ENCODE measurements at regions not wholly inside any gene's neighbourhood (a gene's known extent, or its start where the extent isn't known, plus 50 kb on each side); places are given as distances from the start of the nearest gene placed in this dataset.
"Not testable (repeated sequence)": the region's sequence is repeated elsewhere in the genome, so short reads cannot be mapped to it uniquely, and the experiment has no call there.

DNA sequence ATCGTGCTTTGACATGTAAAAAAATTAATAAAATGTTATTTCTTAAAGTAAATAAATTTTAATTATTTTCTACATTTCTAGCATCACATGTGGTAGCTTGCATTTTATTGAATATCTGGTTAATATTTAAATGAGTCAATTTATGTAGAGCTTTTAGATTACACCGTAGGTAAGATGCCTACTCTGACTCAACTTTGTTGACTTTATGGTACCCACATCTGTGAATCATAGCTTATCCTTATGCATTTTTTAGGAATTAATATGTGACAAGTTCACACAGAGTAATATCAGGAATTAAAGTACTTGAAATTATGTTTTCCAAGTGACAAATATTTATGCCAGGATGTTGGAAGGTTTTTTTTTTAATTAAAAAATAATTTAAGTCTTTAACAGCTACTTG is 120.7 kb downstream of the LEPR start:
- no peaks in the 10 kb centered on the region for H3K79me2 ChIP-seq (ENCODE audit: insufficient read depth, low read length)
- no peak for ATAC-seq (ENCODE audit: insufficient read depth, low read depth)
- H3K9me3 ChIP-seq (ENCODE audit: insufficient read depth, low read length, severe bottlenecking): no peaks in the 10 kb centered on the region
- no peak overlapping the region for H3K27ac ChIP-seq (ENCODE audit: low read length)
- no peaks in the 10 kb centered on the region for H4K20me1 ChIP-seq (ENCODE audit: insufficient read depth, low read length)
- no peak overlapping the region for H3K9ac ChIP-seq (ENCODE audit: low read depth, low read length)
- no peak for TF ChIP-seq EZH2 (IDR thresholded peaks at IDR 0.05; ENCODE audit: borderline replicate concordance, low read depth, low read length, severe bottlenecking)
- TF ChIP-seq, protein P1, sequence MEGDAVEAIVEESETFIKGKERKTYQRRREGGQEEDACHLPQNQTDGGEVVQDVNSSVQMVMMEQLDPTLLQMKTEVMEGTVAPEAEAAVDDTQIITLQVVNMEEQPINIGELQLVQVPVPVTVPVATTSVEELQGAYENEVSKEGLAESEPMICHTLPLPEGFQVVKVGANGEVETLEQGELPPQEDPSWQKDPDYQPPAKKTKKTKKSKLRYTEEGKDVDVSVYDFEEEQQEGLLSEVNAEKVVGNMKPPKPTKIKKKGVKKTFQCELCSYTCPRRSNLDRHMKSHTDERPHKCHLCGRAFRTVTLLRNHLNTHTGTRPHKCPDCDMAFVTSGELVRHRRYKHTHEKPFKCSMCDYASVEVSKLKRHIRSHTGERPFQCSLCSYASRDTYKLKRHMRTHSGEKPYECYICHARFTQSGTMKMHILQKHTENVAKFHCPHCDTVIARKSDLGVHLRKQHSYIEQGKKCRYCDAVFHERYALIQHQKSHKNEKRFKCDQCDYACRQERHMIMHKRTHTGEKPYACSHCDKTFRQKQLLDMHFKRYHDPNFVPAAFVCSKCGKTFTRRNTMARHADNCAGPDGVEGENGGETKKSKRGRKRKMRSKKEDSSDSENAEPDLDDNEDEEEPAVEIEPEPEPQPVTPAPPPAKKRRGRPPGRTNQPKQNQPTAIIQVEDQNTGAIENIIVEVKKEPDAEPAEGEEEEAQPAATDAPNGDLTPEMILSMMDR (IDR thresholded peaks at IDR 0.05; ENCODE audit: borderline replicate concordance, extremely low read depth, low read length, poor library complexity, severe bottlenecking): no peak
- H3K4me2 ChIP-seq (ENCODE audit: insufficient read depth, low read length): no peak overlapping the region
- H3K36me3 ChIP-seq (ENCODE audit: insufficient read depth, low read length): no peaks in the 10 kb centered on the region
- no peaks in the 10 kb centered on the region for H3K27me3 ChIP-seq (ENCODE audit: insufficient read depth, low read length, poor library complexity)
- H3K4me3 ChIP-seq (ENCODE audit: low read depth in 1 of 2, low read length in 2 of 2): no peak overlapping the region
- DNase-seq: no peak
- H3K4me1 ChIP-seq (ENCODE audit: insufficient read depth, low read length): no peaks in the 10 kb centered on the region; the same call in 1 of the 2 replicates
- no peak overlapping the region for H2AFZ ChIP-seq (ENCODE audit: low read depth, low read length)

- H3K79me2 ChIP-seq (ENCODE audit: insufficient read depth, low read length): no peaks in the 10 kb centered on the region
- H3K4me1 ChIP-seq (ENCODE audit: insufficient read depth, low read length): no peaks in the 10 kb centered on the region; the same call in 1 of the 2 replicates
- H3K4me3 ChIP-seq (ENCODE audit: low read depth in 1 of 2, low read length in 2 of 2): no peak overlapping the region
- no peaks in the 10 kb centered on the region for H3K27me3 ChIP-seq (ENCODE audit: insufficient read depth, low read length, poor library complexity)
- ATAC-seq (ENCODE audit: insufficient read depth, low read depth) (no peak), DNase-seq (no peak)
- no peaks in the 10 kb centered on the region for H3K9me3 ChIP-seq (ENCODE audit: insufficient read depth, low read length, severe bottlenecking)
- no peaks in the 10 kb centered on the region for H3K36me3 ChIP-seq (ENCODE audit: insufficient read depth, low read length)
- H3K27ac ChIP-seq (ENCODE audit: low read length): no peak overlapping the region
- H4K20me1 ChIP-seq (ENCODE audit: insufficient read depth, low read length): no peaks in the 10 kb centered on the region
- H3K9ac ChIP-seq (ENCODE audit: low read depth, low read length): no peak overlapping the region
- no peak overlapping the region for H3K4me2 ChIP-seq (ENCODE audit: insufficient read depth, low read length)
- TF ChIP-seq, protein P1 (IDR thresholded peaks at IDR 0.05; ENCODE audit: borderline replicate concordance, extremely low read depth, low read length, poor library complexity, severe bottlenecking): no peak
- no peak for TF ChIP-seq EZH2 (IDR thresholded peaks at IDR 0.05; ENCODE audit: borderline replicate concordance, low read depth, low read length, severe bottlenecking)
- H2AFZ ChIP-seq (ENCODE audit: low read depth, low read length): no peak overlapping the region
Observed at GRCh38 chr1:65541865-65542264, 121.4 kb downstream of the LEPR start.

GRCh38 chr1:65542592-65542991 is 122.1 kb downstream of the LEPR start:
- not testable (repeated sequence) for H3K27ac ChIP-seq (ENCODE audit: low read length); H3K9me3 ChIP-seq (ENCODE audit: insufficient read depth, low read length, severe bottlenecking); H3K27me3 ChIP-seq (ENCODE audit: insufficient read depth, low read length, poor library complexity); H3K4me2 ChIP-seq (ENCODE audit: insufficient read depth, low read length); H2AFZ ChIP-seq (ENCODE audit: low read depth, low read length); ATAC-seq (ENCODE audit: insufficient read depth, low read depth); H3K9ac ChIP-seq (ENCODE audit: low read depth, low read length); H3K4me1 ChIP-seq (ENCODE audit: insufficient read depth, low read length); H4K20me1 ChIP-seq (ENCODE audit: insufficient read depth, low read length); H3K36me3 ChIP-seq (ENCODE audit: insufficient read depth, low read length); H3K4me3 ChIP-seq (ENCODE audit: low read depth in 1 of 2, low read length in 2 of 2); H3K79me2 ChIP-seq (ENCODE audit: insufficient read depth, low read length); DNase-seq

GRCh38 chr1:65550306-65551010 is 130.0 kb downstream of the LEPR start:
- not testable (repeated sequence) for H3K9me3 ChIP-seq (ENCODE audit: insufficient read depth, low read length, severe bottlenecking); H3K27ac ChIP-seq (ENCODE audit: low read length); DNase-seq; H3K4me3 ChIP-seq (ENCODE audit: low read depth in 1 of 2, low read length in 2 of 2); ATAC-seq (ENCODE audit: insufficient read depth, low read depth); H3K27me3 ChIP-seq (ENCODE audit: insufficient read depth, low read length, poor library complexity); H3K4me2 ChIP-seq (ENCODE audit: insufficient read depth, low read length); H3K4me1 ChIP-seq (ENCODE audit: insufficient read depth, low read length); H4K20me1 ChIP-seq (ENCODE audit: insufficient read depth, low read length); H2AFZ ChIP-seq (ENCODE audit: low read depth, low read length); H3K79me2 ChIP-seq (ENCODE audit: insufficient read depth, low read length); H3K9ac ChIP-seq (ENCODE audit: low read depth, low read length); H3K36me3 ChIP-seq (ENCODE audit: insufficient read depth, low read length)

- H3K4me2 ChIP-seq (ENCODE audit: insufficient read depth, low read length); H2AFZ ChIP-seq (ENCODE audit: low read depth, low read length); H3K36me3 ChIP-seq (ENCODE audit: insufficient read depth, low read length); H3K9me3 ChIP-seq (ENCODE audit: insufficient read depth, low read length, severe bottlenecking); H3K27me3 ChIP-seq (ENCODE audit: insufficient read depth, low read length, poor library complexity); DNase-seq; H3K27ac ChIP-seq (ENCODE audit: low read length); H3K9ac ChIP-seq (ENCODE audit: low read depth, low read length); H3K79me2 ChIP-seq (ENCODE audit: insufficient read depth, low read length); H3K4me1 ChIP-seq (ENCODE audit: insufficient read depth, low read length); H4K20me1 ChIP-seq (ENCODE audit: insufficient read depth, low read length); H3K4me3 ChIP-seq (ENCODE audit: low read depth in 1 of 2, low read length in 2 of 2); ATAC-seq (ENCODE audit: insufficient read depth, low read depth): not testable (repeated sequence)
Observed at GRCh38 chr1:65552484-65552883, 132.0 kb downstream of the LEPR start.

DNA sequence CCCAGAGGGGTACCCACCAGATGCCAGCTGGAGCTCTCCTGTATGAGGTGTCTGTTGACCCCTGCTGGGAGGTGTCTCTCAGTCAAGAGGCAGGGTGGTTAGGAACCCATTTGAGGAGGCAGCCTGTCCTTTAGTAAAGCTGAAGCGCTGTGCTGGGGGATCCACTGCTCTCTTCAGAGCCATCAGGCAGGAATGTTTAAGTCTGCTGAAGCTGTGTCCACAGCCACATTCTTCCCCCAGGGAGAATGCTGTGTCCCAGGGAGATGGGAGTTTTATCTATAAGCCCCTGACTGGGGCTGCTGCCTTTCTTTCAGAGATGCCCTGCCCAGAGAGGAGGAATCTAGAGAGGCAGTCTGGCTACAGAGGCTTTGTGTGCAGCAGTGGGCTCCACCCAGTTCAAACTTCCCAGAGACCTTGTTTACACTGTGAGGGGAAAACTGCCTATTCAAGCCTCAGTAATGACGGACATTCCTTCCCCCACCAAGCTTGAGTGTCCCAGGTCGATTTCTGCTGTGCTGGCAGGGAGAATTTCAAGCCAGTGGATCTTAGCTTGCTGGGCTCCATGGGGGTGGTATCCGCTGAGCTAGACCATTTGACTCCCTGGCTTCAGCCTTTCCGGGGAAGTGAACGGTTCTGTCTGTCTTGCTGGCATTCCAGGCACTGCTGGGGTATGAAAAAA is 133.8 kb downstream of the LEPR start:
- not testable (repeated sequence) for H3K79me2 ChIP-seq (ENCODE audit: insufficient read depth, low read length); H3K36me3 ChIP-seq (ENCODE audit: insufficient read depth, low read length); H3K27ac ChIP-seq (ENCODE audit: low read length); ATAC-seq (ENCODE audit: insufficient read depth, low read depth); H3K27me3 ChIP-seq (ENCODE audit: insufficient read depth, low read length, poor library complexity); H3K9me3 ChIP-seq (ENCODE audit: insufficient read depth, low read length, severe bottlenecking); H3K4me2 ChIP-seq (ENCODE audit: insufficient read depth, low read length); H4K20me1 ChIP-seq (ENCODE audit: insufficient read depth, low read length); H3K4me3 ChIP-seq (ENCODE audit: low read depth in 1 of 2, low read length in 2 of 2); H3K9ac ChIP-seq (ENCODE audit: low read depth, low read length); H3K4me1 ChIP-seq (ENCODE audit: insufficient read depth, low read length); DNase-seq; H2AFZ ChIP-seq (ENCODE audit: low read depth, low read length)

Data from DND-41 (cell line).